ENCODE measurements at regions not wholly inside any gene's neighbourhood (a gene's known extent, or its start where the extent isn't known, plus 50 kb on each side); places are given as distances from the start of the nearest gene placed in this dataset.

- Mint-ChIP-seq H3K27me3 (no peaks in the 10 kb centered on the region), H3K36me3 (ENCODE audit: low read depth) (no peaks in the 10 kb centered on the region), H3K27ac (no peak overlapping the region), H3K4me1 (no peaks in the 10 kb centered on the region), H3K9me3 (no peaks in the 10 kb centered on the region), H3K4me3 (no peak overlapping the region)
- no peak for DNase-seq
- intact Hi-C loops (cut with micrococcal nuclease): no loop called here
Observed at GRCh38 chr18:55818284-55818683, 230.3 kb upstream of the TCF4 start.

GRCh38 chr18:55811925-55812324 is 223.9 kb upstream of the TCF4 start:
- Mint-ChIP-seq H3K27me3 (no peaks in the 10 kb centered on the region), H3K4me1 (no peaks in the 10 kb centered on the region), H3K4me3 (no peak overlapping the region), H3K36me3 (ENCODE audit: low read depth) (no peaks in the 10 kb centered on the region), H3K27ac (no peak overlapping the region), H3K9me3 (no peaks in the 10 kb centered on the region)
- no peak for DNase-seq
- intact Hi-C loops (cut with micrococcal nuclease): no loop called here

DNA sequence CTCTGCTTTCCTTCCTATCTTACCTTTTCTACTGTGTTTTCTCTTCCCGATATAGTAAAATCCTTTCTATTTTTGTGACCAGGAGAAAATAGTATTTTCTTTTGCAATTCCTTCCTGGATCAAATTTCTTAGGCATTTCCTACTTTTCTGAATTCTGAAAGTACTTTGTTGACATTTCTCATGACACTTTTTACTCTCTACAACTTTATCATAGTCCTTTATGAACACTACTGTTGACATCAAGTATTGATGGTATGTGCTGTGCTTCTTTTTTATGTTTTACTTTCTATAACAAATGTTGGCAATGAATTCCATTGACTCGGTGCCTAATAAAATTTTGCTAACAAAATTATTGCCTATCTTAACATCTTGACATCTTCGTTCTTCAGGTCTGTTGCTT is 217.7 kb upstream of the TCF4 start:
- Mint-ChIP-seq H3K27me3 (no peaks in the 10 kb centered on the region), H3K9me3 (peaks cover 4% of the 10 kb centered on the region), H3K36me3 (ENCODE audit: low read depth) (no peaks in the 10 kb centered on the region), H3K4me1 (no peaks in the 10 kb centered on the region), H3K27ac (no peak overlapping the region), H3K4me3 (no peak overlapping the region)
- DNase-seq: no peak
- intact Hi-C loops (cut with micrococcal nuclease): no loop called here

GRCh38 chr18:55795101-55795669 is 207.2 kb upstream of the TCF4 start:
- H3K4me3 Mint-ChIP-seq: no peak overlapping the region
- H3K4me1 Mint-ChIP-seq: no peaks in the 10 kb centered on the region
- no peak for DNase-seq
- intact Hi-C loops (cut with micrococcal nuclease): no loop called here
- no peaks in the 10 kb centered on the region for H3K36me3 Mint-ChIP-seq (ENCODE audit: low read depth)
- no peak overlapping the region for H3K27ac Mint-ChIP-seq
- no peaks in the 10 kb centered on the region for H3K27me3 Mint-ChIP-seq
- H3K9me3 Mint-ChIP-seq: no peaks in the 10 kb centered on the region

GRCh38 chr18:55794288-55795052 is 206.5 kb upstream of the TCF4 start:
- no peaks in the 10 kb centered on the region for H3K9me3 Mint-ChIP-seq
- intact Hi-C loops (cut with micrococcal nuclease): no loop called here
- H3K36me3 Mint-ChIP-seq (ENCODE audit: low read depth): no peaks in the 10 kb centered on the region
- H3K27me3 Mint-ChIP-seq: no peaks in the 10 kb centered on the region
- H3K4me3 Mint-ChIP-seq: no peak overlapping the region
- H3K27ac Mint-ChIP-seq: no peak overlapping the region
- DNase-seq: no peak
- H3K4me1 Mint-ChIP-seq: no peaks in the 10 kb centered on the region

GRCh38 chr18:55790296-55790695 is 202.3 kb upstream of the TCF4 start:
- Mint-ChIP-seq H3K9me3 (no peaks in the 10 kb centered on the region), H3K27ac (no peak overlapping the region), H3K27me3 (no peaks in the 10 kb centered on the region), H3K36me3 (ENCODE audit: low read depth) (no peaks in the 10 kb centered on the region), H3K4me3 (no peak overlapping the region), H3K4me1 (no peaks in the 10 kb centered on the region)
- intact Hi-C loops (cut with micrococcal nuclease): no loop called here
- DNase-seq: no peak

- no peak for DNase-seq
- Mint-ChIP-seq H3K36me3 (ENCODE audit: low read depth) (no peaks in the 10 kb centered on the region), H3K27me3 (peaks cover 5% of the 10 kb centered on the region), H3K4me1 (no peaks in the 10 kb centered on the region), H3K4me3 (no peak overlapping the region), H3K9me3 (no peaks in the 10 kb centered on the region), H3K27ac (no peak overlapping the region)
- intact Hi-C loops (cut with micrococcal nuclease): loop anchor here (10.0 kb wide), 1 partner anchor 373 kb away; no protein-coding TSS in a partner anchor
Observed at GRCh38 chr18:55787536-55788073, 199.6 kb upstream of the TCF4 start.

GRCh38 chr18:55786651-55787272 is 198.8 kb upstream of the TCF4 start:
- Mint-ChIP-seq H3K4me3 (no peak overlapping the region), H3K27me3 (peaks cover 9% of the 10 kb centered on the region), H3K9me3 (no peaks in the 10 kb centered on the region), H3K36me3 (ENCODE audit: low read depth) (no peaks in the 10 kb centered on the region), H3K4me1 (no peaks in the 10 kb centered on the region), H3K27ac (no peak overlapping the region)
- DNase-seq: no peak
- intact Hi-C loops (cut with micrococcal nuclease): loop anchor here (10.0 kb wide), 1 partner anchor 372 kb away; no protein-coding TSS in a partner anchor

DNA sequence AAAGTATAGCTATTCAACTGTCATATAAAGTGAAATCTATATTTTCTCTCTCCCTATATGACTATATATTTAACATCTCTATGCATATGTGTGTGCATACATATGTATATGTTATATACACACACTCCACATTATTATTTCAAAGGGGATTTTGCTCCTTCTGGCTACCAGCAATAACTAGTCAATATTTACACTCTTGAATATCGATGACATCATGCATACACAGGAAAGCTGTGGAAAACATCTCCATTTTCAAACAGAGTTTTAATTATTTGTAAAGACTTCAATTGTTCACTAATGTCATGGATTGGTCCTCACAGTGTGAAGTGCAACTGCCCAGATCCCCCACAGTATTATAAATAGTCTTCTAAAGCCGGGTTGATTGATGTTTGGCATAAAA is 195.9 kb upstream of the TCF4 start:
- no peak for DNase-seq
- Mint-ChIP-seq H3K36me3 (ENCODE audit: low read depth) (no peaks in the 10 kb centered on the region), H3K4me1 (peaks cover 4% of the 10 kb centered on the region), H3K27ac (no peak overlapping the region), H3K27me3 (peaks cover 32% of the 10 kb centered on the region), H3K4me3 (no peak overlapping the region), H3K9me3 (no peaks in the 10 kb centered on the region)
- intact Hi-C loops (cut with micrococcal nuclease): loop anchor here (10.0 kb wide), 1 partner anchor 369 kb away; no protein-coding TSS in a partner anchor

DNA sequence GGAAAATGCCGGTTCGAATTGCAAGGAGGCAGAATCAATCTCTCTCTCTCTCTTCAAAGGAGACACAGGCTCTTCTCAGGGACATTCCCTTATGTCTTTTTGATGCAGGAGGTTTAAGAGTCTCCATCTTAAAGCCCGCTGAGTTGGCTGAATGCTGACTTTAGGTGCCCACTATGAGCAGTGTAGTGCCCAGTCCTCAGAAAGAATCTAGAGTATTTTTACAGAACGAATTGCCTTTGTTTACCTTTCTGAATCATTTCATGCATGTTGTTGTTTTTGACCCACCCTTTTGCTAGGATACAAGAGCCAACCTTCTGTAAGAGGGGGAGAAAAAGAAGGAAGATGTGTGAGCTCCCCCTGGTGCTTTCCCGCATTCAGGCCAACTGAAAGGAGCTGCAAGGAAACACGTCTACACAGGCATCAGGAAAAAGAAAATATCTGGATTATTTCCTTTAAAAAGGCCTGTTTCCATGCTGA is 193.5 kb upstream of the TCF4 start:
- peaks cover 6% of the 10 kb centered on the region for H3K4me1 Mint-ChIP-seq
- H3K4me3 Mint-ChIP-seq: no peak overlapping the region
- peaks cover 48% of the 10 kb centered on the region for H3K27me3 Mint-ChIP-seq
- H3K36me3 Mint-ChIP-seq (ENCODE audit: low read depth): no peaks in the 10 kb centered on the region
- no peak overlapping the region for H3K27ac Mint-ChIP-seq
- no peak for DNase-seq
- intact Hi-C loops (cut with micrococcal nuclease): loop anchor here (10.0 kb wide), 1 partner anchor 367 kb away; no protein-coding TSS in a partner anchor
- H3K9me3 Mint-ChIP-seq: no peaks in the 10 kb centered on the region

GRCh38 chr18:55780586-55781071 is 192.6 kb upstream of the TCF4 start:
- H3K27me3 Mint-ChIP-seq: peaks cover 52% of the 10 kb centered on the region
- H3K4me3 Mint-ChIP-seq: no peak overlapping the region
- H3K36me3 Mint-ChIP-seq (ENCODE audit: low read depth): no peaks in the 10 kb centered on the region
- H3K9me3 Mint-ChIP-seq: no peaks in the 10 kb centered on the region
- intact Hi-C loops (cut with micrococcal nuclease): loop anchor here (10.0 kb wide), 1 partner anchor 366 kb away; no protein-coding TSS in a partner anchor
- H3K4me1 Mint-ChIP-seq: peaks cover 6% of the 10 kb centered on the region
- DNase-seq: no peak
- no peak overlapping the region for H3K27ac Mint-ChIP-seq

- Mint-ChIP-seq H3K27me3 (peaks cover 53% of the 10 kb centered on the region), H3K4me3 (peak overlapping the region; percentile 16), H3K4me1 (peaks cover 6% of the 10 kb centered on the region), H3K36me3 (ENCODE audit: low read depth) (no peaks in the 10 kb centered on the region), H3K27ac (no peak overlapping the region), H3K9me3 (no peaks in the 10 kb centered on the region)
- peak; percentile 53 for DNase-seq
- intact Hi-C loops (cut with micrococcal nuclease): loop anchor here (10.0 kb wide), 1 partner anchor 365 kb away; no protein-coding TSS in a partner anchor
Observed at GRCh38 chr18:55779691-55780585, 191.9 kb upstream of the TCF4 start.

Data from activated CD4-positive, alpha-beta T cell treated with anti-CD3 and anti-CD28 coated beads, Interleukin-2, amount 10 ng/mL, durations not matched to agents 24 days and 14 days (primary cell).